ENCODE measurements at regions not wholly inside any gene's neighbourhood (a gene's known extent, or its start where the extent isn't known, plus 50 kb on each side); places are given as distances from the start of the nearest gene placed in this dataset.

- no peak for DNase-seq (ENCODE audit: low read depth)
- no peak overlapping the region for H3K4me3 ChIP-seq (ENCODE audit: low read depth, low read length)
- TF ChIP-seq, protein P1, sequence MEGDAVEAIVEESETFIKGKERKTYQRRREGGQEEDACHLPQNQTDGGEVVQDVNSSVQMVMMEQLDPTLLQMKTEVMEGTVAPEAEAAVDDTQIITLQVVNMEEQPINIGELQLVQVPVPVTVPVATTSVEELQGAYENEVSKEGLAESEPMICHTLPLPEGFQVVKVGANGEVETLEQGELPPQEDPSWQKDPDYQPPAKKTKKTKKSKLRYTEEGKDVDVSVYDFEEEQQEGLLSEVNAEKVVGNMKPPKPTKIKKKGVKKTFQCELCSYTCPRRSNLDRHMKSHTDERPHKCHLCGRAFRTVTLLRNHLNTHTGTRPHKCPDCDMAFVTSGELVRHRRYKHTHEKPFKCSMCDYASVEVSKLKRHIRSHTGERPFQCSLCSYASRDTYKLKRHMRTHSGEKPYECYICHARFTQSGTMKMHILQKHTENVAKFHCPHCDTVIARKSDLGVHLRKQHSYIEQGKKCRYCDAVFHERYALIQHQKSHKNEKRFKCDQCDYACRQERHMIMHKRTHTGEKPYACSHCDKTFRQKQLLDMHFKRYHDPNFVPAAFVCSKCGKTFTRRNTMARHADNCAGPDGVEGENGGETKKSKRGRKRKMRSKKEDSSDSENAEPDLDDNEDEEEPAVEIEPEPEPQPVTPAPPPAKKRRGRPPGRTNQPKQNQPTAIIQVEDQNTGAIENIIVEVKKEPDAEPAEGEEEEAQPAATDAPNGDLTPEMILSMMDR (IDR thresholded peaks at IDR 0.05; ENCODE audit: control insufficient read depth, extremely low read depth, insufficient read depth): no peak
Measured at GRCh38 chr12:18969512-18969911, 160.0 kb upstream of the PLEKHA5 start.

- TF ChIP-seq, protein P1 (IDR thresholded peaks at IDR 0.05; ENCODE audit: control insufficient read depth, extremely low read depth, insufficient read depth): no peak
- H3K4me3 ChIP-seq (ENCODE audit: low read depth, low read length): no peak overlapping the region
- DNase-seq (ENCODE audit: low read depth): no peak
Measured at GRCh38 chr12:18970603-18971002, 158.9 kb upstream of the PLEKHA5 start.

DNA sequence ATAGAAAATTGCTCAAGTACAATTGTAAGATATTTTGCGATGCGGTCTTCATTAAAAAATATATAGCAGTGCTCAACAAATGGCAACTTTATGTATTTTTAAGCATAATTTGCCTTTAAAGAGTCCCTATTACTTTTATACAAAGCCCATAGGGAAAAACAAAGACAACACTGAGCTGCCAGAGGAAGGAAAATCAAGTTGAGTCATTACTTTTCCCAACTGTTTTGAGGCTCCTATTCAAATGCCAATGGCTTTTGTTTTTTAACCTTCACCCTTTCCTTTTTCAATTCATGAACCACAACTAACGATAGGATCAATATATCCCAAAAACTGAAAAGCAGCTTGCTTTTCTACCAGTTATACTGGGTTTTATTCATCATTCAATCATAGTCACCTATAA lies 157.6 kb upstream of the PLEKHA5 start:
- TF ChIP-seq, protein P1 (IDR thresholded peaks at IDR 0.05; ENCODE audit: control insufficient read depth, extremely low read depth, insufficient read depth): no peak

GRCh38 chr12:18975933-18976332 lies 153.6 kb upstream of the PLEKHA5 start:
- DNase-seq (ENCODE audit: low read depth): no peak
- TF ChIP-seq, protein P1 (IDR thresholded peaks at IDR 0.05; ENCODE audit: control insufficient read depth, extremely low read depth, insufficient read depth): no peak
- no peak overlapping the region for H3K4me3 ChIP-seq (ENCODE audit: low read depth, low read length)

More for the DNA sequence above, 157.6 kb upstream of the PLEKHA5 start:
- H3K4me3 ChIP-seq (ENCODE audit: low read depth, low read length): no peak overlapping the region
- DNase-seq (ENCODE audit: low read depth): no peak

DNA sequence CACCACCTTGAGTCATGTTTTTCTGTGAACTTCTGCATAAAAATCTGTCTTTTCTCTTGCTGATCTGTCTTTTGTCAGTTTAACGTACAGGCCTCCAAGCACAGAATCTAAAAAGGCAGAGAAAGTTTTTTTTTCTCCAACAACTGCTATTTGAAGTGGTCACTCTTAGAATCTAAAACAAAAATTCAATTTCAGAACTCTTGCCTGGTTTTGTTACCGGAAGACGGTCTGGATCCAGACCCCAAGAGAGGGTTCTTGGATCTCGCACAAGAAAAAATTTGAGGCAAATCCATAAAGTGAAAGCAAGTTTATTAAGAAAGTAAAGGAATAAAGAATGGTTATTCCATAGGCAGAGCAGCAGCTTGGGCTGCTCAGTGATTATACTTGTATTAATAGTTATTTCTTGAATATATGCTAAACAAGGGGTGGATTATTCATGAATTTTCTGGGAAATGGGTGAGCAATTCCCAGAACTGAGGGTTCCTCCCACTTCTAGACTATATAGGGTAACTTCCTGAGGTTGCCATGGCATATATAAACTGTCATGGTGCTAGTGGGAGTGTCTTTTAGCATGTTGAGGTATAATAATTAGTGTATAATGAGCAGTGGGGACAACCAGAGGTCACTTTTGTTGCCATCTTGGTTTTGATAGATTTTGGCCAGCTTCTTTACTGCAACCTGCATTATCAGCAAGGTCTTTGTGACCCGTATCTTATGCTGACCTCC lies 150.0 kb upstream of the PLEKHA5 start:
- no peak for DNase-seq (ENCODE audit: low read depth)
- TF ChIP-seq, protein P1 (IDR thresholded peaks at IDR 0.05; ENCODE audit: control insufficient read depth, extremely low read depth, insufficient read depth): no peak

GRCh38 chr12:18981732-18982131 lies 147.8 kb upstream of the PLEKHA5 start:
- TF ChIP-seq, protein P1 (IDR thresholded peaks at IDR 0.05; ENCODE audit: control insufficient read depth, extremely low read depth, insufficient read depth): no peak
- no peak overlapping the region for H3K4me3 ChIP-seq (ENCODE audit: low read depth, low read length)
- no peak for DNase-seq (ENCODE audit: low read depth)

More for the DNA sequence above, 150.0 kb upstream of the PLEKHA5 start:
- no peak overlapping the region for H3K4me3 ChIP-seq (ENCODE audit: low read depth, low read length)

All from LNCaP clone FGC (cell line).